ENCODE measurements at regions not wholly inside any gene's neighbourhood (a gene's known extent, or its start where the extent isn't known, plus 50 kb on each side); places are given as distances from the start of the nearest gene placed in this dataset.

- 86 to 92% methylated on average over 1 of the region's 1 CpG for WGBS, 2 donors
- no peak overlapping the region for H3K27ac ChIP-seq
- intact Hi-C loops (cut with DNase I) = no loop called here
Observed at GRCh38 chr6:30802731-30803130, 58.4 kb upstream of the IER3 start.

GRCh38 chr6:30801950-30802349, 57.6 kb upstream of the IER3 start:
- WGBS, 2 donors = 85 to 88% methylated on average over 8 of the region's 8 CpGs
- no peak for DNase-seq
- TF ChIP-seq CTCF (IDR thresholded peaks at IDR 0.05) = no peak
- H3K9me3 ChIP-seq = no peaks in the 10 kb centered on the region
- H3K27ac ChIP-seq = peak overlapping the region in 2 of 10 donors; percentile 12 to 83
- H3K4me3 ChIP-seq = no peak overlapping the region
- no peaks in the 10 kb centered on the region for H3K27me3 ChIP-seq
- H3K4me1 ChIP-seq = peaks cover 0 to 34% (median 3%) of the 10 kb centered on the region in 9 donors
- ATAC-seq = no peak
- no peaks in the 10 kb centered on the region for H3K36me3 ChIP-seq
- intact Hi-C loops (cut with DNase I) = loop anchor here in 1 of 10 donors (2.0 kb wide), 1 partner anchor 59 kb away; no protein-coding TSS in a partner anchor

More at GRCh38 chr6:30802731-30803130, 58.4 kb upstream of the IER3 start:
- Histone ChIP-seq H3K36me3 (no peaks in the 10 kb centered on the region), H3K4me3 (no peak overlapping the region), H3K4me1 (peaks cover 0 to 34% (median 3%) of the 10 kb centered on the region in 9 donors), H3K9me3 (no peaks in the 10 kb centered on the region), H3K27me3 (no peaks in the 10 kb centered on the region)
- ATAC-seq = no peak
- no peak for DNase-seq
- no peak for TF ChIP-seq CTCF (IDR thresholded peaks at IDR 0.05)

- peaks cover 0 to 35% (median 3%) of the 10 kb centered on the region in 9 donors for H3K4me1 ChIP-seq
- WGBS, 2 donors = 59 to 63% methylated on average over 6 of the region's 6 CpGs
- H3K27me3 ChIP-seq = no peaks in the 10 kb centered on the region
- ATAC-seq = peak; percentile 61 to 90 (median 79)
- DNase-seq = peak in 1 of 2 donors; percentile 41
- H3K9me3 ChIP-seq = no peaks in the 10 kb centered on the region
- no peaks in the 10 kb centered on the region for H3K36me3 ChIP-seq
- no peak for TF ChIP-seq CTCF (IDR thresholded peaks at IDR 0.05)
- intact Hi-C loops (cut with DNase I) = loop anchor here in 1 of 10 donors (2.0 kb wide), 1 partner anchor 60 kb away; no protein-coding TSS in a partner anchor
- no peak overlapping the region for H3K4me3 ChIP-seq
- H3K27ac ChIP-seq = peak overlapping the region; percentile 10 to 83 (median 66)
Observed at GRCh38 chr6:30800871-30801270, 56.5 kb upstream of the IER3 start.

- Histone ChIP-seq H3K4me1 (peaks cover 0 to 42% (median 3%) of the 10 kb centered on the region in 9 donors), H3K9me3 (no peaks in the 10 kb centered on the region)
Observed at GRCh38 chr6:30799210-30799609, 54.9 kb upstream of the IER3 start.

More at GRCh38 chr6:30799210-30799609, 54.9 kb upstream of the IER3 start:
- no peak for TF ChIP-seq CTCF (IDR thresholded peaks at IDR 0.05)
- Histone ChIP-seq H3K4me3 (no peak overlapping the region), H3K36me3 (no peaks in the 10 kb centered on the region), H3K27me3 (no peaks in the 10 kb centered on the region), H3K27ac (peak overlapping the region in 3 of 10 donors; percentile 20 to 54 (median 40))
- WGBS, 2 donors = 74% methylated on average over 3 of the region's 3 CpGs
- DNase-seq = no peak
- ATAC-seq = no peak
- intact Hi-C loops (cut with DNase I) = no loop called here

Data from heart right ventricle (tissue), 16 donors.